Tibial artery (tissue), 4 donors: ENCODE measurements at regions not wholly inside any gene's neighbourhood (a gene's known extent, or its start where the extent isn't known, plus 50 kb on each side); places are given as distances from the start of the nearest gene placed in this dataset.
"Not testable (repeated sequence)": the region's sequence is repeated elsewhere in the genome, so short reads cannot be mapped to it uniquely, and the experiment has no call there.

Experiments used
- DNase-seq, 2 donors: peaks; one replicate each; pipeline ENCODE4 v3.0.0-alpha.2; 2019
- H3K27ac ChIP-seq, 2 donors: fragments of 200-600 bp; sonication (generic) in 1 of 2; 1 replicate in 1 of 2; 2 replicates in 1 of 2; pipeline ENCODE4 v1.5.1; 2018 to 2019; ENCODE audit warnings: mild to moderate bottlenecking in 1 of 2
- H3K27me3 ChIP-seq, 2 donors: fragments of 200-600 bp; sonication (generic) in 1 of 2; one replicate each; pipeline versions ENCODE4 v1.5.1 to v1.6.0; 2016 to 2019
- H3K36me3 ChIP-seq, 3 donors: fragments of 200-600 bp; sonication (generic) in 2 of 3; one replicate each; pipeline ENCODE4 v1.5.1; 2016 to 2019; ENCODE audit warnings: mild to moderate bottlenecking in 2 of 3
- H3K4me1 ChIP-seq, 4 donors: fragments of 200-600 bp; sonication (generic) in 2 of 4; 1 replicate in 3 of 4; 2 replicates in 1 of 4; pipeline ENCODE4 v1.5.1; 2016 to 2019
- H3K4me3 ChIP-seq, 2 donors: fragments of 200-600 bp; sonication (generic) in 1 of 2; 1 replicate in 1 of 2; 2 replicates in 1 of 2; pipeline ENCODE4 v1.5.1; 2018 to 2019; ENCODE audit warnings: mild to moderate bottlenecking in 2 of 2
- H3K9me3 ChIP-seq, 3 donors: fragments of 200-600 bp; sonication (generic) in 1 of 3; one replicate each; pipeline ENCODE4 v1.5.1; 2016 to 2019
- intact Hi-C: fragments of 100-400 bp; cut with DNase I; formaldehyde crosslinking; loops from one replicate; pipeline ENCODE4 v1.15.0; 2023; ENCODE audit warnings: low total_unique reads
- TF ChIP-seq, protein P1 (sequence below), 2 experiments: fragments of 200-600 bp in 1 of 2; fragments of 450-650 bp in 1 of 2; IDR thresholded peaks; one replicate each; pipeline ENCODE4 v1.5.1; 2017 to 2019; ENCODE audit warnings: antibody characterized with exemption in 2 of 2, mild to moderate bottlenecking in 1 of 2, moderate library complexity in 1 of 2

DNA sequence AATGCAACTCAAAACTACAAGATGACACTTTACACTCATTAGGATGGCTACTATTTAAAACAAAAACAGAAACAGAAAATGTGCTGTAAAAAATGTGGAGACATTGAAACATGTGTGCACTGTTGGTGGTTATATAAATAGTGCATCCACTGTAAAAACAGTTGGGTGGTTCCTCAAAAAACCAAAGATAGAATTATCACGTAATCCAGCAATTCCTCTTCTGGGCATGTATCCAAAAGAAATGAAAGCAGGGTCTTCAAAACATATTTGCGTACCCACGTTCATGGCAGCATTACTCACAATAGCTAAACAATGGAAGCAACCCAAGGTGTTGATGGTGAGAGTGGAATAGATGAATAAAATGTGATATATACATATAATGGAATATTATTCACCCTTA lies 967.2 kb downstream of the TRAM1L1 start:
- intact Hi-C loops = no loop called here
- no peaks in the 10 kb centered on the region for H3K9me3 ChIP-seq

DNA sequence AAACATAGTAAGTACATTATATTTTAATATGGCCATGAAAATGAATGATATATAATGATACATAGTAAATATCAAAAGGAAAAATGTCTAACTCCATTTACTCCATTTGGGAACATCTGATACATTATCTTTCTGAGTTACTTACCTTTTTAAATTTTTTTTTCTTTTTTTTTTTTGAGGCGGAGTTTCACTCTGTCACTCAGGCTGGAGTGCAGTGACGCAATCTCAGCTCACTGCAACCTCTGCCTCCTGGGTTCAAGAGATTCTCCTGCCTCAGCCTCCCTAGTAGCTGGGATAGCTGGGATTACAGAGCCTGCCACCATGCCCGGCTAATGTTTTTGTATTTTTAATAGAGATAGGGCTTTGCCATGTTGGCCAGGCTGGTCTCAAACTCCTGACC lies 972.5 kb downstream of the TRAM1L1 start:
- H3K4me1 ChIP-seq, H3K27me3 ChIP-seq, DNase-seq, H3K9me3 ChIP-seq, H3K36me3 ChIP-seq, H3K4me3 ChIP-seq, intact Hi-C loops, H3K27ac ChIP-seq: not testable (repeated sequence)

More for the DNA sequence above, 967.2 kb downstream of the TRAM1L1 start:
- no peak for DNase-seq
- TF ChIP-seq, protein P1, sequence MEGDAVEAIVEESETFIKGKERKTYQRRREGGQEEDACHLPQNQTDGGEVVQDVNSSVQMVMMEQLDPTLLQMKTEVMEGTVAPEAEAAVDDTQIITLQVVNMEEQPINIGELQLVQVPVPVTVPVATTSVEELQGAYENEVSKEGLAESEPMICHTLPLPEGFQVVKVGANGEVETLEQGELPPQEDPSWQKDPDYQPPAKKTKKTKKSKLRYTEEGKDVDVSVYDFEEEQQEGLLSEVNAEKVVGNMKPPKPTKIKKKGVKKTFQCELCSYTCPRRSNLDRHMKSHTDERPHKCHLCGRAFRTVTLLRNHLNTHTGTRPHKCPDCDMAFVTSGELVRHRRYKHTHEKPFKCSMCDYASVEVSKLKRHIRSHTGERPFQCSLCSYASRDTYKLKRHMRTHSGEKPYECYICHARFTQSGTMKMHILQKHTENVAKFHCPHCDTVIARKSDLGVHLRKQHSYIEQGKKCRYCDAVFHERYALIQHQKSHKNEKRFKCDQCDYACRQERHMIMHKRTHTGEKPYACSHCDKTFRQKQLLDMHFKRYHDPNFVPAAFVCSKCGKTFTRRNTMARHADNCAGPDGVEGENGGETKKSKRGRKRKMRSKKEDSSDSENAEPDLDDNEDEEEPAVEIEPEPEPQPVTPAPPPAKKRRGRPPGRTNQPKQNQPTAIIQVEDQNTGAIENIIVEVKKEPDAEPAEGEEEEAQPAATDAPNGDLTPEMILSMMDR (IDR thresholded peaks at IDR 0.05) = no peak
- Histone ChIP-seq H3K4me1 (no peaks in the 10 kb centered on the region), H3K27ac (no peak overlapping the region), H3K36me3 (no peaks in the 10 kb centered on the region), H3K4me3 (no peak overlapping the region), H3K27me3 (no peaks in the 10 kb centered on the region)

DNA sequence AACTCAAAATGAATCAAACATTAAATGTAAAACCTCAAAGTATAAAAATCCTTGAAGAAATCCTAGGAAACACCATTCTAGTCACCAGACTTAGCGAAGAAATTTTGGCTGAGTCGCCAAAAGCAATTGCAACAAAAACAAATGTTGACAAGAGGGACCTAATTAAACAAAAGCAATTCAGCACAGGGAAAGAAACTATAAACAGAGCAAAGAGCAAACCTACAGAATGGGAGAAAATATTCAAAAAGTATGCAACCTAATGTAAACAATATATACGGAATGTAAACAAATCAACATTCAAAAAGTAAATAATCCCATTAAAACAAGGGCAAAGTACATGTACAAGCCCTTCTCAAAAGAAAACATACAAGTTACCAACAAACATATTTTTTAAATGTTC lies 974.7 kb downstream of the TRAM1L1 start:
- H3K4me3 ChIP-seq = no peak overlapping the region
- DNase-seq = no peak
- no peaks in the 10 kb centered on the region for H3K9me3 ChIP-seq
- no peak overlapping the region for H3K27ac ChIP-seq
- TF ChIP-seq, protein P1 (IDR thresholded peaks at IDR 0.05) = no peak
- intact Hi-C loops = no loop called here
- H3K4me1 ChIP-seq = no peaks in the 10 kb centered on the region
- H3K27me3 ChIP-seq = no peaks in the 10 kb centered on the region
- no peaks in the 10 kb centered on the region for H3K36me3 ChIP-seq

DNA sequence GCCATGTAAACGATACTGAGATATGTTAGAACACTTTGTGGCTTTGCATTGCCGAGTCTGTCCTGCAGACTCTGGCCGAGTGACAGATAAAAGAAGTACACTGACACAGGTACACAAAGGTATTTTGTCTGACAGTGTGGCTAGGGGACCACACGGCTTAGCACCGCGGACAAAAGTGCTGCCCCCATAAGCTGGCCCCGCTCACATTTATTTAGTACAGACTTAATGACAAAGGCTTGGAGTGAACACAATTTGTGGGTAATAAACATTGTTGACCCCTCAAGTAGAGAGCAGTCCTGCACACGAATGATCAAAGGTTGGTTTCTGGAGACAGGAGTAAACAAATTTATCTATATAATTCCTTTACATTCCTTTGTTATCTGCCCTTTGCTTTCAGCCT lies 976.8 kb downstream of the TRAM1L1 start:
- Histone ChIP-seq H3K9me3 (no peaks in the 10 kb centered on the region), H3K4me3 (no peak overlapping the region), H3K27me3 (no peaks in the 10 kb centered on the region), H3K4me1 (no peaks in the 10 kb centered on the region), H3K36me3 (no peaks in the 10 kb centered on the region), H3K27ac (no peak overlapping the region)
- intact Hi-C loops = no loop called here
- DNase-seq = no peak
- TF ChIP-seq, protein P1 (IDR thresholded peaks at IDR 0.05) = no peak

DNA sequence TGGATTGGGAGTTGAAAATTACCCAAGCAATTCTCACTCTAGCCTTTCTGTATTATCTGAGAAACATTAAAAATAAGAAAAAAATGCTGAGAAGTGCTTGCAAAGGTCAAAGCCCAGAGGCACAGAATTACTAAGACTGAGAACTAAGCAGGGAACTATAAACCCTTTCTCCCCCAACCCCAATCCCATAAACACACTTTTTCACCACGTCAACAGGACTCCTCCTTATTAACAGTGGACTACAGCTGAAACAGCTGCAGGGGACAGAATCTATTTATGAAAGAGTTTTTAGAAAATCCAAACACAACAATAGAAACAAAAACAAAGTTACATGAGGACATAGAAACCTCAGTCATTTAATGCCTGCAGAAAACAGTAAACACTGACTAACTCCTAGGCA lies 984.1 kb downstream of the TRAM1L1 start:
- H3K4me3 ChIP-seq = no peak overlapping the region
- no peak for DNase-seq
- intact Hi-C loops = no loop called here
- TF ChIP-seq, protein P1 (IDR thresholded peaks at IDR 0.05) = no peak
- H3K36me3 ChIP-seq = no peaks in the 10 kb centered on the region
- H3K27me3 ChIP-seq = no peaks in the 10 kb centered on the region
- no peaks in the 10 kb centered on the region for H3K4me1 ChIP-seq
- no peak overlapping the region for H3K27ac ChIP-seq
- peaks cover 0 to 6% (median 3%) of the 10 kb centered on the region in 3 donors for H3K9me3 ChIP-seq

DNA sequence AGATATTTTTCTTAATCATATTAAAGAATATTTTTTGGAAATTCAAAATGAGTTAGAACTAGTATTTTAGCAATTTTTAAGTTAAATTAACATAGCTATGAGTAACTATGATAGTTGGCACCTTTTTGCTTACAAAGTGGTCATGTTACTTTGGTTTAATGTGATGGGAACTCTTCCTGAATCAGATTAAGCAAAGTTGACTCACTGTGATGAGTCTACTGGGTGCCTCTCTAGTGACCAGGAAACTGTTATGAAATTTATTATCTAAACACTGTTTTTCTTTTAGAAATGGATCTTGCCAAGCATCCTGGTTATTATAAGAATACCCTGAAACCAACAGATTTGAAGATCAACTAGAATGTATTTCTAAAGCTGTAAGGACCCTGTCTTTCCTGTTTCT lies 985.8 kb downstream of the TRAM1L1 start:
- intact Hi-C loops = no loop called here
- TF ChIP-seq, protein P1 (IDR thresholded peaks at IDR 0.05) = no peak
- H3K36me3 ChIP-seq = no peaks in the 10 kb centered on the region

DNA sequence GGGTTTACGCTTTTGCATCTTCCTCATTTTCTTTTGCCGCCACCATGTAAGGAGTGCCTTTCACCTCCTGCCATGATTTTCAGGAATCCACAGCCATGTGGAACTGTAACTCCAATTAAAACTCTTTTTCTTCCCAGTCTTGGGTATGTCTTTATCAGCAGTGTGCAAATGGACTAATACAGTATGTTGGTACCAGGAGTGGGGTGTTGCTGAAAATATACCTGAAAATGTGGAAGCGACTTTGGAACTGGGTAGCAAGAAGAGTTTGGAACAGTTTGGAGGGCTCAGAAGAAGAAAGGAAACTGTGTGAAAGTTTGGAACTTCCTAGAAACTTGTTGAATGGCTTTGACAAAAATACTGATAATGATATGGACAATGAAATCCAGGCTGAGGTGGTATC lies 983.9 kb upstream of the NDST4 start:
- H3K4me1 ChIP-seq, intact Hi-C loops, H3K4me3 ChIP-seq, DNase-seq, H3K36me3 ChIP-seq, H3K27me3 ChIP-seq, H3K9me3 ChIP-seq, H3K27ac ChIP-seq: not testable (repeated sequence)

More for the DNA sequence above, 985.8 kb downstream of the TRAM1L1 start:
- peaks cover 0 to 6% (median 3%) of the 10 kb centered on the region in 3 donors for H3K9me3 ChIP-seq
- no peak for DNase-seq
- H3K4me3 ChIP-seq = no peak overlapping the region
- no peaks in the 10 kb centered on the region for H3K27me3 ChIP-seq
- H3K4me1 ChIP-seq = no peaks in the 10 kb centered on the region
- H3K27ac ChIP-seq = no peak overlapping the region
